Activated naive CD8-positive, alpha-beta T cell treated with anti-CD3 and anti-CD28 coated beads for 36 hours (primary cell): ENCODE measurements at regions not wholly inside any gene's neighbourhood (a gene's known extent, or its start where the extent isn't known, plus 50 kb on each side); places are given as distances from the start of the nearest gene placed in this dataset.

ENCODE experiments used
- DNase-seq: peaks from one replicate; pipeline ENCODE4 v3.0.0; 2021
- H3K27ac Mint-ChIP-seq: one replicate; pipeline ENCODE4 v1.8.0; 2022; ENCODE audit warnings: mild to moderate bottlenecking, moderate library complexity, mixed read lengths
- H3K27me3 Mint-ChIP-seq: one replicate; pipeline ENCODE4 v1.8.0; 2022; ENCODE audit warnings: mild to moderate bottlenecking, mixed read lengths
- H3K36me3 Mint-ChIP-seq: one replicate; pipeline ENCODE4 v1.8.0; 2021; ENCODE audit warnings: mild to moderate bottlenecking, mixed read lengths
- H3K4me1 Mint-ChIP-seq: one replicate; pipeline ENCODE4 v1.8.0; 2021; ENCODE audit warnings: mixed read lengths
- H3K4me3 Mint-ChIP-seq: one replicate; pipeline ENCODE4 v1.8.0; 2022; ENCODE audit warnings: mild to moderate bottlenecking, moderate library complexity, mixed read lengths
- H3K9me3 Mint-ChIP-seq: one replicate; pipeline ENCODE4 v1.8.0; 2022; ENCODE audit warnings: mixed read lengths

DNA sequence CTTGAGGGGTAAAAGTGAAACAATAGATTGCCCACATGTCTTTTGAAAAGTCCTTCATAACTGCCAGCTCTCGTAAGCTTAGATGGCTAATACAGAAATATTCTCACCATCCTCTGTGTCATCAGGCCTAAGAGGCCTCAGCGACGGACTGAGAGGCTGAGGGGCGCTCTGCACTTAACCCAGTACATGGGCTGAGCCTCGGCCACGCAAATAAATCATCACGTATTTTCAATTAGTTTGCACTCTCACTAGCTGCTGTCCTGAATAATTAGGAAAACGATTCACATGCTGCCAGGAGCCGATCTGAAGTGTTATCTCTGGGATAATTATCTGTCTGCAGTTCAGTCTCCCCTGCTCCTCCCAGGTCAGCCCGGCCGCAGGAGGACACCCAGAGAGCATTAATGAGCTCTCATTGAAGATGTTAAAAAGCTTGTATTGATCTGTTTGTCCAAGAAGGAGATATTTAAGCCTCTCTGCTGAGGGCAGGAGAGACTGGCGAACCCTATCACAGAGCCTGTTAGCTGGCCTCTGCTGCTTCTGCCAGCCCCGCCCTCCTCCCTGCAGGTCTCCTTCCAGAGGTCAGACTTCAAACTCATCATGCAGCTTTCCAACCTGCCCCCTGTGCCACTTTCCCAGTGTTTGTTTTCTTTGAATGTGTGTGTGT is 1051.3 kb downstream of the VRK1 start:
- no peaks in the 10 kb centered on the region for H3K36me3 Mint-ChIP-seq
- H3K27me3 Mint-ChIP-seq: no peaks in the 10 kb centered on the region
- H3K4me3 Mint-ChIP-seq: no peak overlapping the region
- H3K27ac Mint-ChIP-seq: no peak overlapping the region
- no peaks in the 10 kb centered on the region for H3K9me3 Mint-ChIP-seq
- no peak for DNase-seq
- H3K4me1 Mint-ChIP-seq: peaks cover 3% of the 10 kb centered on the region

- no peaks in the 10 kb centered on the region for H3K27me3 Mint-ChIP-seq
- no peaks in the 10 kb centered on the region for H3K9me3 Mint-ChIP-seq
- no peak for DNase-seq
- H3K4me1 Mint-ChIP-seq: peaks cover 3% of the 10 kb centered on the region
- no peaks in the 10 kb centered on the region for H3K36me3 Mint-ChIP-seq
- H3K4me3 Mint-ChIP-seq: no peak overlapping the region
- no peak overlapping the region for H3K27ac Mint-ChIP-seq
Observed at GRCh38 chr14:97850466-97850865, 1053.3 kb downstream of the VRK1 start.

- H3K27ac Mint-ChIP-seq: no peak overlapping the region
- H3K36me3 Mint-ChIP-seq: no peaks in the 10 kb centered on the region
- peaks cover 3% of the 10 kb centered on the region for H3K4me1 Mint-ChIP-seq
- DNase-seq: no peak
- H3K4me3 Mint-ChIP-seq: no peak overlapping the region
- no peaks in the 10 kb centered on the region for H3K9me3 Mint-ChIP-seq
- H3K27me3 Mint-ChIP-seq: no peaks in the 10 kb centered on the region
Observed at GRCh38 chr14:97850886-97851285, 1053.7 kb downstream of the VRK1 start.

GRCh38 chr14:97851428-97851995 is 1054.3 kb downstream of the VRK1 start:
- Mint-ChIP-seq H3K27ac (no peak overlapping the region), H3K9me3 (no peaks in the 10 kb centered on the region), H3K4me1 (peaks cover 3% of the 10 kb centered on the region), H3K27me3 (no peaks in the 10 kb centered on the region), H3K36me3 (no peaks in the 10 kb centered on the region), H3K4me3 (no peak overlapping the region)
- DNase-seq: no peak

- no peaks in the 10 kb centered on the region for H3K9me3 Mint-ChIP-seq
- no peaks in the 10 kb centered on the region for H3K36me3 Mint-ChIP-seq
- no peak overlapping the region for H3K27ac Mint-ChIP-seq
- no peak for DNase-seq
- H3K27me3 Mint-ChIP-seq: no peaks in the 10 kb centered on the region
- H3K4me3 Mint-ChIP-seq: no peak overlapping the region
- H3K4me1 Mint-ChIP-seq: peaks cover 3% of the 10 kb centered on the region
Observed at GRCh38 chr14:97854918-97855317, 1057.7 kb downstream of the VRK1 start.

- Mint-ChIP-seq H3K27ac (no peak overlapping the region), H3K36me3 (no peaks in the 10 kb centered on the region), H3K4me3 (no peak overlapping the region), H3K4me1 (peaks cover 5% of the 10 kb centered on the region), H3K9me3 (no peaks in the 10 kb centered on the region), H3K27me3 (no peaks in the 10 kb centered on the region)
- no peak for DNase-seq
Observed at GRCh38 chr14:97866195-97866594, 1069.0 kb downstream of the VRK1 start.

GRCh38 chr14:97866664-97867063 is 1069.5 kb downstream of the VRK1 start:
- H3K4me1 Mint-ChIP-seq: peaks cover 5% of the 10 kb centered on the region
- H3K27ac Mint-ChIP-seq: no peak overlapping the region
- no peaks in the 10 kb centered on the region for H3K36me3 Mint-ChIP-seq
- DNase-seq: no peak
- no peaks in the 10 kb centered on the region for H3K9me3 Mint-ChIP-seq
- H3K4me3 Mint-ChIP-seq: no peak overlapping the region
- H3K27me3 Mint-ChIP-seq: no peaks in the 10 kb centered on the region

- H3K4me3 Mint-ChIP-seq: no peak overlapping the region
- peaks cover 25% of the 10 kb centered on the region for H3K4me1 Mint-ChIP-seq
- no peak for DNase-seq
- no peaks in the 10 kb centered on the region for H3K9me3 Mint-ChIP-seq
- H3K27me3 Mint-ChIP-seq: no peaks in the 10 kb centered on the region
- no peaks in the 10 kb centered on the region for H3K36me3 Mint-ChIP-seq
- no peak overlapping the region for H3K27ac Mint-ChIP-seq
Observed at GRCh38 chr14:97873291-97873690, 1076.1 kb downstream of the VRK1 start.

DNA sequence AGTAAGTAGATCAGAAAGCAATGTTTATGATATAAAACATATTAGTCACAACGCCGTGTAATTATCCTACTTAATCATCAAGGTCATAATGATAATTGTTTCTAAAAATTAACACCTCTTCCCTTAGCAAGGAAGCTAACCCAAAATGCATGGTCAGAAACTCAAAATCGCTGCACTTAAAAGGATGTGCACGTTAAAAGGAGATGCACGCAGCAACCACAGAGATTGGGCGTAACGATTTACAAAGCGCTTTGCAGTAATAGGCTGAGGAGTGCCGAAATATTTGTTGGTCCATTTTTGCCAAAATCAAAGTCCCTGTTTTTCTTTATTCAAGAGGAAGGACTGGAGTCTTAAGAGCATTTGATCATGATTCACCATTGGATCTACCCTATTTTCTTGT is 1077.2 kb downstream of the VRK1 start:
- DNase-seq: no peak
- H3K9me3 Mint-ChIP-seq: no peaks in the 10 kb centered on the region
- peaks cover 3% of the 10 kb centered on the region for H3K36me3 Mint-ChIP-seq
- H3K4me3 Mint-ChIP-seq: peak overlapping the region; percentile 12
- peaks cover 35% of the 10 kb centered on the region for H3K4me1 Mint-ChIP-seq
- no peaks in the 10 kb centered on the region for H3K27me3 Mint-ChIP-seq
- H3K27ac Mint-ChIP-seq: no peak overlapping the region

DNA sequence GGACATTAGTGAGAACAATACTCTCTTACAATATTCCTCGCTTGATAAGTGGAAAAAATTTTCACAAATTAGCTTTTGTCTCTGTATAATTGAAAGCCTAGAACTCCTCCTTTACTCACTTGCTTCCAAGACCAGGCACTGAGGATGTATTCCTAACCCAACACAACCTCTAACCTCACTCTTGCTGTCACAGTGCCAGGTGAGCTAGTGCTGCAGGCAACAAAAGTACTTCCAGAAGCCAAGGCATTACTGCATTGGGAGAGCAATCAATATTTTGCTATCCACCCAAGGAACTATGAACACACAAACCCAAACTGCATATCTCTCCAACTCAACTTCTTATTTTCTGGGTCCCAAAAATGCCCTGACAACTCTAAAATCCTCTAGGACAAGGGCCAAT is 1081.0 kb downstream of the VRK1 start:
- H3K27ac Mint-ChIP-seq: no peak overlapping the region
- no peak overlapping the region for H3K4me3 Mint-ChIP-seq
- peaks cover 3% of the 10 kb centered on the region for H3K36me3 Mint-ChIP-seq
- H3K4me1 Mint-ChIP-seq: peaks cover 46% of the 10 kb centered on the region
- H3K9me3 Mint-ChIP-seq: no peaks in the 10 kb centered on the region
- no peaks in the 10 kb centered on the region for H3K27me3 Mint-ChIP-seq
- DNase-seq: no peak

DNA sequence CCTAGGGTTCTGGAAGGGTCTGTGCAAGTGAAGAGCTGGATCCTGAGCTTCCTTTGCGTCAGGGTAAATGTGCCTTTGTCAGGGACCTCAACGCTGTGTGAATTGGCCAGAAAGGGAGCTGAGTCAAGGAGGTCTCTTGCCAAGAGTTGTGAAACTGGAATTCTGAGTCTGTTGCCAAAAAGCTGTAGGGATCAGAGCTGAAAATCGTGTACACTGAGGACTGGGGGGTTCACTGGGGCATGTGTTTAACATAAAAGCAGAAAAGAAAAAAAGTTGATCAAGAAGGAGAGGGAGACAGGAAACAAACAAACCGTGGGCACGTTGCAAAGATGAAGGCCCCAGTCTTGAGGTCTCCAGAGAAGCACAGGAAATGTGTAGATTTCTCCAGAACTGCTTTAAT is 1081.5 kb downstream of the VRK1 start:
- H3K4me3 Mint-ChIP-seq: no peak overlapping the region

DNA sequence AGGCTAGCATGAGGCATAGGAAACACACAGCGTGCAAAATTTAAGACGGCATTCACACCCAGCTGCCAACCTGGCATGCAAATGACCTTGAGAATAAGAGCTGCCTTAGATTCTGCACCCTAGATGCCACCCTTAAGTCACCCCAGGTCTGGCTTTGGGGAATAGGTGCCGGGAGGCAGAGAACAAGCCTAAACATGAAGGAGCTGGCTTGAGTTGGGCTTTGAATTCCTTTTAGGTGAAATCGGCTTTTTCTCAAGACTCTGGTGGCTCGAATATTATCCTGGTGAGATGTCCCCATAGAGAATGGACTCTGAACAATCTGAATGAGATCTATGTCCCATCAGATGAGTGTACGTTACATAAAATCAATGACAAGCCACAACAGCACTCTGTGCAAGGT is 1090.5 kb downstream of the VRK1 start:
- H3K27me3 Mint-ChIP-seq: no peaks in the 10 kb centered on the region

More for the DNA sequence above, 1081.5 kb downstream of the VRK1 start:
- Mint-ChIP-seq H3K4me1 (peaks cover 43% of the 10 kb centered on the region), H3K36me3 (peaks cover 3% of the 10 kb centered on the region), H3K27me3 (no peaks in the 10 kb centered on the region), H3K27ac (peak overlapping the region; percentile 32), H3K9me3 (no peaks in the 10 kb centered on the region)
- no peak for DNase-seq

DNA sequence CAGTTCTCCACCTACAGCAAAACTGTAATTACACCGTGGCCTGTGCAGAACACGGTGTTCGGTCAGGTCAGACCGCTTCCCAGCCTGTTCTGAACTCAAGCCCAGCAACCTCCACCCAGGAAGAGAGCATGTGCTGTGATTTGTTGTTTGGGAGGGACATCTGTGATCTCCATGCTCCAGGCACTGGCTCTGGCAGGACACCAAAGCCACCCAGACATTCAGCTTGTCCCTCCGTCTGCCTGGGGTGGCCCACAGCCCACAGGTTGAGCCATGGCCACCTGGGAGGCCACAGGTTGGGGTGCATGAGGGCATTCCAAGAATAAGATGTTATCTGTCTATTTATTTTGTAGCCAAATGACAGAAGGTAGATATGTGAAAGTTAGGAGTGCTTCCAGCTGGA is 1091.1 kb downstream of the VRK1 start:
- H3K27me3 Mint-ChIP-seq: no peaks in the 10 kb centered on the region
- H3K27ac Mint-ChIP-seq: no peak overlapping the region
- no peaks in the 10 kb centered on the region for H3K4me1 Mint-ChIP-seq
- H3K36me3 Mint-ChIP-seq: no peaks in the 10 kb centered on the region
- H3K4me3 Mint-ChIP-seq: no peak overlapping the region
- H3K9me3 Mint-ChIP-seq: peaks cover 1% of the 10 kb centered on the region
- DNase-seq: no peak

More for the DNA sequence above, 1090.5 kb downstream of the VRK1 start:
- peaks cover 1% of the 10 kb centered on the region for H3K9me3 Mint-ChIP-seq
- no peak overlapping the region for H3K27ac Mint-ChIP-seq
- no peak overlapping the region for H3K4me3 Mint-ChIP-seq
- DNase-seq: no peak
- no peaks in the 10 kb centered on the region for H3K36me3 Mint-ChIP-seq
- H3K4me1 Mint-ChIP-seq: no peaks in the 10 kb centered on the region

DNA sequence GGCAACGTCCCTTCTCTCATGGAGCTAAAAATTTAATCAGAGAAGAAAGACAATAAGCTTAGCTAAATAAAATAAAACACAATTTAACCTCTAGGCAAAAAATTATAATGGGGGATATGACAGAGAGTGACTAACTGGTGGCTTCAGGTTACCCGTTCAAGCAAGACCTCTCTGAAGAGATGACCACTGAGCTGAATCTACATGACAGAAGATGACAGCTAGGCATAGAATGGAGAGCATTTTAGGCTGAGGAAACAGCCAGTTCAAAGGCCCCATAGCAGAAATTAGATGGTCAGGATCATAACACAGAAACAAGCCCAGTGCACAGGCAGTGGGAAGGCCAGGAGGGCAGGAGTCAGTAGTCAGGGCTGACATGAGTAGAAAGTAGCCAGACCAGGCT is 1094.3 kb downstream of the VRK1 start:
- Mint-ChIP-seq H3K9me3 (peaks cover 1% of the 10 kb centered on the region), H3K27ac (no peak overlapping the region), H3K27me3 (no peaks in the 10 kb centered on the region), H3K36me3 (no peaks in the 10 kb centered on the region), H3K4me1 (no peaks in the 10 kb centered on the region), H3K4me3 (no peak overlapping the region)
- no peak for DNase-seq

DNA sequence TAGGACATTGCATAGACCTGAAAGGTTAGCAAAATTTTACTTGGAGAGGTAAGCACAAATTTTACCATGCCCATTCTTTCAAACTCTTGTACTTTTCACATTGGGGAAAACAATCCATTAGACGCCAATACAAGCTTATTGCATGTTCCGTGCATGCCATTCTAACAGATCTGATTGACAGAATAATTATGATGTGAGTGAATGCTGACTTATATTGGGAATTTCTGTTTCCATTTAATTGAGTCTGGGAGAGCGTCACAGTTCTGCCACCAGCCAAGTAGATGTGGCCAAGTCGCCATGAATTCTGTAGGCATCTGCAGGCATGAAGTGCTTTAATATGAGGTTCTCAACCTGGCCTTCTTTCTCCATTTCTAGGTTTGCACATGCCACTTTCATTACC is 1097.4 kb downstream of the VRK1 start:
- Mint-ChIP-seq H3K9me3 (no peaks in the 10 kb centered on the region), H3K27ac (no peak overlapping the region), H3K4me3 (no peak overlapping the region), H3K27me3 (no peaks in the 10 kb centered on the region), H3K36me3 (no peaks in the 10 kb centered on the region), H3K4me1 (no peaks in the 10 kb centered on the region)
- DNase-seq: no peak

DNA sequence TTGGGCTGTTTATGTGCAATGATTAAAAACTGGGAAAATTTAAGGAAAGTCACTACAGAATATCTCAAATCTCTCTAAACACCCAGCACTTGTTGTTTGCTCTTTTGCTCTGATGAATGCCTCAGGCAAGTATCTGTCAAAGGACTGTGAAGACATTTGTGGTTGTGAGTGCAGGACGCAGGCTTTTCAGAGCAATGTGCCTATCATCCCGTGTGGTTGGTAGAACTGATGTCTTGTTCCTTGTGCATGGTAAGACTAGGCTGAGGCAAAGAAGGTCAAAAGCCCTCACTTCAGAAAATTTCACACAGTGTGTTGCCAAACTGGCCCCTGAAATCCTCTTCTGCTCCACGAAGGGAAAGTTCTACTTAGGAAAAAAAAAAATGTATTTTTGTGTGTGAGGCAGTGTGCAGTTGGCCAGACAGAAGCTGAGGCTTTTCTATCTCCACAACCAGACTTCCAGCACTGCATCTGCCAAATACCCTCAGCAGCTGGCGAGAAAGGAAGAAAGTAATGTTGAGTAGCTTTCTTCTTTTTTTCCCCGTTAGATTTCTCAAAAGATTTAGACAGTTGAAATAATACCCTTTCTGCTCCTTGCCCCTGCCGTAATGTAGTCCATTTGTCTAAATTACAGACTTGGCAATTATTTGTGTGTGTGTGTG is 1103.1 kb downstream of the VRK1 start:
- Mint-ChIP-seq H3K36me3 (no peaks in the 10 kb centered on the region), H3K4me3 (no peak overlapping the region), H3K9me3 (no peaks in the 10 kb centered on the region), H3K4me1 (no peaks in the 10 kb centered on the region), H3K27me3 (no peaks in the 10 kb centered on the region), H3K27ac (no peak overlapping the region)
- no peak for DNase-seq
